Activated CD8-positive, alpha-beta T cell treated with anti-CD3 and anti-CD28 coated beads for 36 hours (primary cell): ENCODE measurements at regions not wholly inside any gene's neighbourhood (a gene's known extent, or its start where the extent isn't known, plus 50 kb on each side); places are given as distances from the start of the nearest gene placed in this dataset.
"Not testable (repeated sequence)": the region's sequence is repeated elsewhere in the genome, so short reads cannot be mapped to it uniquely, and the experiment has no call there.

Source experiments
- ATAC-seq: fragments of 200-7000 bp; cut with Tn5 transposase; one replicate; pipeline ENCODE4 v1.10.0; 2021; ENCODE audit warnings: mild to moderate bottlenecking, moderate library complexity
- CTCF ChIA-PET: fragments of 350-600 bp; sonication (Branson Sonifier 250); formaldehyde crosslinking; loops from one replicate; lab custom pipeline; 2021; ENCODE audit warnings: antibody characterized with exemption; lab: Charles Lee
- POLR2A ChIA-PET: fragments of 350-600 bp; sonication (Branson Sonifier 250); formaldehyde crosslinking; loops from one replicate; lab custom pipeline; 2021; ENCODE audit warnings: antibody characterized with exemption; lab: Charles Lee
- DNase-seq: peaks from one replicate; pipeline ENCODE4 v3.0.0-alpha.2; 2020
- H3K27ac Mint-ChIP-seq: one replicate; pipeline ENCODE4 v1.8.0; 2021; ENCODE audit warnings: mild to moderate bottlenecking, mixed read lengths
- H3K27me3 Mint-ChIP-seq: one replicate; pipeline ENCODE4 v1.8.0; 2021; ENCODE audit warnings: mixed read lengths
- H3K36me3 Mint-ChIP-seq: one replicate; pipeline ENCODE4 v1.8.0; 2021; ENCODE audit warnings: low read depth, mixed read lengths
- H3K4me1 Mint-ChIP-seq: one replicate; pipeline ENCODE4 v1.8.0; 2021; ENCODE audit warnings: low read depth, mixed read lengths
- H3K4me3 Mint-ChIP-seq: one replicate; pipeline ENCODE4 v1.8.0; 2021; ENCODE audit warnings: mild to moderate bottlenecking, moderate library complexity, mixed read lengths
- H3K9me3 Mint-ChIP-seq: one replicate; pipeline ENCODE4 v1.8.0; 2021; ENCODE audit warnings: mixed read lengths
- CTCF ChIP-seq: fragments of 200-600 bp; IDR thresholded peaks from one replicate; pipeline ENCODE4 v1.8.0; 2022; ENCODE audit warnings: antibody characterized with exemption, mild to moderate bottlenecking
- intact Hi-C: fragments of 100-400 bp; cut with micrococcal nuclease; formaldehyde crosslinking; loops from one replicate; pipeline ENCODE4 v1.10.0; 2022

- TF ChIP-seq CTCF, result no peak
- no peak overlapping the region for H3K27ac Mint-ChIP-seq
- intact Hi-C loops, result no loop called here
- H3K9me3 Mint-ChIP-seq, result no peaks in the 10 kb centered on the region
- no peak overlapping the region for H3K4me3 Mint-ChIP-seq
- DNase-seq (no peak), ATAC-seq (no peak)
- H3K36me3 Mint-ChIP-seq, result no peaks in the 10 kb centered on the region
- CTCF ChIA-PET, result no interaction called here
- no peaks in the 10 kb centered on the region for H3K27me3 Mint-ChIP-seq
- POLR2A ChIA-PET, result no interaction called here
- H3K4me1 Mint-ChIP-seq, result no peaks in the 10 kb centered on the region
Measured at GRCh38 chr7:91397612-91398011, 133.4 kb downstream of the FZD1 start.

- H3K27ac Mint-ChIP-seq, result no peak overlapping the region
- POLR2A ChIA-PET, result no interaction called here
- no peaks in the 10 kb centered on the region for H3K9me3 Mint-ChIP-seq
- H3K27me3 Mint-ChIP-seq, result no peaks in the 10 kb centered on the region
- intact Hi-C loops, result no loop called here
- no peaks in the 10 kb centered on the region for H3K4me1 Mint-ChIP-seq
- H3K4me3 Mint-ChIP-seq, result no peak overlapping the region
- DNase-seq (no peak), ATAC-seq (no peak)
- H3K36me3 Mint-ChIP-seq, result no peaks in the 10 kb centered on the region
- no peak for TF ChIP-seq CTCF
- CTCF ChIA-PET, result no interaction called here
Measured at GRCh38 chr7:91398341-91398740, 134.1 kb downstream of the FZD1 start.

GRCh38 chr7:91405092-91405788, 141.0 kb downstream of the FZD1 start:
- Mint-ChIP-seq H3K9me3 (peaks cover 1% of the 10 kb centered on the region), H3K36me3 (no peaks in the 10 kb centered on the region), H3K27ac (no peak overlapping the region), H3K4me1 (no peaks in the 10 kb centered on the region), H3K27me3 (peaks cover 2% of the 10 kb centered on the region), H3K4me3 (no peak overlapping the region)
- ATAC-seq (no peak), DNase-seq (no peak)
- ChIA-PET POLR2A (interaction anchor here (1.7 kb wide), 1 partner anchor 23 kb away, joined by 3 read pairs; no protein-coding TSS in a partner anchor), CTCF (no interaction called here)
- no peak for TF ChIP-seq CTCF
- intact Hi-C loops, result no loop called here

GRCh38 chr7:91405873-91406272, 141.6 kb downstream of the FZD1 start:
- POLR2A ChIA-PET, result interaction anchor here (1.7 kb wide), 1 partner anchor 23 kb away, joined by 3 read pairs; no protein-coding TSS in a partner anchor
- intact Hi-C loops, H3K4me3 Mint-ChIP-seq, H3K9me3 Mint-ChIP-seq, H3K27me3 Mint-ChIP-seq, H3K36me3 Mint-ChIP-seq, H3K27ac Mint-ChIP-seq, H3K4me1 Mint-ChIP-seq, DNase-seq, ATAC-seq, CTCF ChIA-PET: not testable (repeated sequence)

- H3K9me3 Mint-ChIP-seq, result peaks cover 1% of the 10 kb centered on the region
- intact Hi-C loops, result no loop called here
- ChIA-PET POLR2A (interaction anchor here (0.5 to 0.6 kb wide), 2 partner anchors 27 to 536 kb away, joined by 3 to 4 read pairs; no protein-coding TSS in a partner anchor), CTCF (no interaction called here)
- ATAC-seq (no peak), DNase-seq (no peak)
- peaks cover 2% of the 10 kb centered on the region for H3K27me3 Mint-ChIP-seq
- no peak overlapping the region for H3K27ac Mint-ChIP-seq
- TF ChIP-seq CTCF, result no peak
- no peak overlapping the region for H3K4me3 Mint-ChIP-seq
- no peaks in the 10 kb centered on the region for H3K4me1 Mint-ChIP-seq
- no peaks in the 10 kb centered on the region for H3K36me3 Mint-ChIP-seq
Measured at GRCh38 chr7:91407942-91408341, 143.7 kb downstream of the FZD1 start.
